SK-N-SH (cell line): ENCODE measurements at regions not wholly inside any gene's neighbourhood (a gene's known extent, or its start where the extent isn't known, plus 50 kb on each side); places are given as distances from the start of the nearest gene placed in this dataset.

Source experiments
- CTCF ChIA-PET: fragments of 300-600, 350-600 bp; formaldehyde crosslinking; extraction: SDS; loops from one replicate; lab custom pipeline; 2021; lab: Yijun Ruan, JAX
- POLR2A ChIA-PET: fragments of 350-600 bp; sonication (Branson Sonifier 250); formaldehyde crosslinking; extraction: SDS; loops from one replicate; lab custom pipeline; 2020; ENCODE audit warnings: antibody characterized with exemption, inconsistent platforms; lab: Yijun Ruan, JAX
- DNase-seq: peaks from one replicate; pipeline ENCODE4 v3.0.0; 2012
- H2AFZ ChIP-seq: fragments of 200-600 bp; sonication (generic); 2 replicates; pipeline ENCODE4 v1.8.1; 2016; ENCODE audit warnings: antibody characterized with exemption, mild to moderate bottlenecking, low read depth
- H3F3A ChIP-seq: fragments of 200-600 bp; sonication (generic); replicated peaks from 2 replicates; pipeline ENCODE3; 2016; ENCODE audit warnings: antibody characterized with exemption, mild to moderate bottlenecking; ENCODE audit not compliant: insufficient read depth
- H3K27ac ChIP-seq, 2 experiments: fragments of 200-500 bp in 1 of 2; fragments of 200-600 bp in 1 of 2; sonication (Bioruptor generic) in 1 of 2; sonication (generic), shearing (Covaris generic) in 1 of 2; 2 replicates each; pipeline versions ENCODE4 v1.5.1 to v1.6.1; 2014 to 2016; ENCODE audit warnings: low read depth in 2 of 2, inconsistent platforms in 1 of 2, low read length in 1 of 2, mild to moderate bottlenecking in 1 of 2, mixed read lengths in 1 of 2
- H3K27me3 ChIP-seq: fragments of 200-600 bp; sonication (generic), shearing (Covaris generic); 2 replicates; pipeline ENCODE4 v1.6.1; 2016; ENCODE audit warnings: mixed run types; ENCODE audit not compliant: insufficient read depth
- H3K36me3 ChIP-seq, 2 experiments: fragments of 200-500 bp in 1 of 2; fragments of 200-600 bp in 1 of 2; sonication (Bioruptor generic) in 1 of 2; sonication (generic) in 1 of 2; replicated peaks in 1 of 2; 2 replicates each; pipeline versions ENCODE3 to v1.5.1; 2014 to 2016; ENCODE audit warnings: low read length in 1 of 2, mild to moderate bottlenecking in 1 of 2; ENCODE audit not compliant: insufficient read depth in 2 of 2, control insufficient read depth in 1 of 2
- H3K4me1 ChIP-seq, 2 experiments: fragments of 200-500 bp in 1 of 2; fragments of 200-600 bp in 1 of 2; sonication (Bioruptor generic) in 1 of 2; sonication (generic), shearing (Covaris generic) in 1 of 2; 2 replicates each; pipeline versions ENCODE4 v1.5.1 to v1.6.1; 2014 to 2016; ENCODE audit warnings: low read depth in 1 of 2, low read length in 1 of 2, mixed run types in 1 of 2; ENCODE audit not compliant: insufficient read depth in 2 of 2, control insufficient read depth in 1 of 2
- H3K4me2 ChIP-seq: fragments of 200-600 bp; sonication (generic), shearing (Covaris generic); 2 replicates; pipeline ENCODE4 v1.6.1; 2017; ENCODE audit warnings: mixed run types
- H3K4me3 ChIP-seq, 2 experiments: fragments of 200-500 bp in 1 of 2; fragments of 200-600 bp in 1 of 2; sonication (Bioruptor generic) in 1 of 2; sonication (generic), shearing (Covaris generic) in 1 of 2; 2 replicates each; pipeline versions ENCODE4 v1.5.1 to v1.8.1; 2014 to 2016; ENCODE audit warnings: low read depth in 2 of 2, inconsistent platforms in 1 of 2, low read length in 1 of 2, mild to moderate bottlenecking in 1 of 2, mixed read lengths in 1 of 2, moderate library complexity in 1 of 2
- H3K79me2 ChIP-seq: fragments of 200-600 bp; sonication (generic); 2 replicates; pipeline ENCODE4 v1.8.1; 2017; ENCODE audit warnings: mild to moderate bottlenecking; ENCODE audit not compliant: insufficient read depth
- H3K9ac ChIP-seq: fragments of 200-600 bp; sonication (generic); 2 replicates; pipeline ENCODE4 v1.6.1; 2017; ENCODE audit warnings: mixed run types
- H3K9me2 ChIP-seq: fragments of 200-600 bp; sonication (generic); 2 replicates; pipeline ENCODE4 v1.6.1; 2017; ENCODE audit warnings: mixed run types
- H3K9me3 ChIP-seq: fragments of 200-600 bp; sonication (generic); 2 replicates; pipeline ENCODE4 v1.6.1; 2017; ENCODE audit warnings: mixed run types, mild to moderate bottlenecking, moderate library complexity
- H4K20me1 ChIP-seq: fragments of 200-600 bp; sonication (generic); 2 replicates; pipeline ENCODE4 v1.6.1; 2017; ENCODE audit warnings: mild to moderate bottlenecking, mixed run types; ENCODE audit not compliant: insufficient read depth
- ELF1 ChIP-seq: IDR thresholded peaks from 2 replicates; pipeline ENCODE4 v1.4.0; 2012
- EP300 ChIP-seq, 2 experiments: IDR thresholded peaks; 2 replicates each; pipeline versions ENCODE4 v1.4.0 to v1.6.1; 2012; ENCODE audit warnings: borderline replicate concordance in 1 of 2, low read depth in 1 of 2, low read length in 1 of 2
- EZH2phosphoT487 ChIP-seq: fragments of 200-600 bp; sonication (generic); IDR thresholded peaks from 2 replicates; pipeline ENCODE4 v1.6.1; 2017; ENCODE audit warnings: low read depth, mixed run types, mild to moderate bottlenecking, antibody characterized with exemption, moderate library complexity, borderline replicate concordance
- FOSL2 ChIP-seq: IDR thresholded peaks from 2 replicates; pipeline ENCODE4 v1.4.0; 2012; ENCODE audit warnings: low read depth, mild to moderate bottlenecking, moderate library complexity, borderline replicate concordance
- FOXJ3 ChIP-seq: sonication (generic); formaldehyde crosslinking; IDR thresholded peaks from 2 replicates; pipeline ENCODE4 v1.5.1; 2020; ENCODE audit warnings: mild to moderate bottlenecking, missing genetic modification reagents
- FOXM1 ChIP-seq: IDR thresholded peaks from 2 replicates; pipeline ENCODE4 v1.4.0; 2012; ENCODE audit warnings: low read depth, mild to moderate bottlenecking
- GATA2 ChIP-seq: sonication (generic); formaldehyde crosslinking; IDR thresholded peaks from 2 replicates; pipeline ENCODE4 v1.5.0; 2020; ENCODE audit warnings: mild to moderate bottlenecking, missing genetic modification reagents
- MEF2A ChIP-seq: IDR thresholded peaks from 2 replicates; pipeline ENCODE4 v1.4.0; 2012; ENCODE audit warnings: low read depth, borderline replicate concordance
- MXI1 ChIP-seq: IDR thresholded peaks from 2 replicates; pipeline ENCODE4 v1.6.1; 2012; ENCODE audit warnings: mild to moderate bottlenecking, low read depth, low read length, improper control_type of control experiment
- RFX5 ChIP-seq: IDR thresholded peaks from 2 replicates; pipeline ENCODE4 v1.6.1; 2012; ENCODE audit warnings: mild to moderate bottlenecking, improper control_type of control experiment, low read length
- RXRA ChIP-seq: IDR thresholded peaks from 2 replicates; pipeline ENCODE4 v1.4.0; 2012; ENCODE audit warnings: low read depth, mild to moderate bottlenecking, borderline replicate concordance
- SIN3A ChIP-seq: IDR thresholded peaks from 2 replicates; pipeline ENCODE4 v1.6.1; 2012; ENCODE audit warnings: low read depth, mild to moderate bottlenecking, low read length, moderate library complexity, borderline replicate concordance
- SMC3 ChIP-seq: IDR thresholded peaks from 2 replicates; pipeline ENCODE4 v1.6.1; 2012; ENCODE audit warnings: low read depth, low read length, improper control_type of control experiment
- TAF1 ChIP-seq: IDR thresholded peaks from 2 replicates; pipeline ENCODE4 v1.6.1; 2012; ENCODE audit warnings: low read depth, mild to moderate bottlenecking, low read length, moderate library complexity, borderline replicate concordance
- TCF12 ChIP-seq: IDR thresholded peaks from 2 replicates; pipeline ENCODE4 v1.4.0; 2012
- TEAD4 ChIP-seq: IDR thresholded peaks from 2 replicates; pipeline ENCODE4 v1.4.0; 2012; ENCODE audit warnings: mild to moderate bottlenecking, borderline replicate concordance; ENCODE audit not compliant: insufficient read depth
- YY1 ChIP-seq: IDR thresholded peaks from 2 replicates; pipeline ENCODE4 v1.4.0; 2012; ENCODE audit warnings: low read depth, mild to moderate bottlenecking
- WGBS: methylation state at CpG from one replicate; pipeline ENCODE4 v1.1.6; 2017; ENCODE audit warnings: low lambda C conversion rate; 5-methylcytosine and 5-hydroxymethylcytosine counted together
- TF ChIP-seq, protein P1 (sequence below): fragments of 150-350 bp; IDR thresholded peaks from 2 replicates; pipeline ENCODE4 v1.6.1; 2017; ENCODE audit warnings: antibody characterized with exemption, low read length, low read depth, borderline replicate concordance
- TF ChIP-seq, protein P2 (sequence below): IDR thresholded peaks from 2 replicates; pipeline ENCODE4 v1.6.1; 2012; ENCODE audit warnings: mild to moderate bottlenecking, low read depth, low read length, moderate library complexity
- TF ChIP-seq, protein P3 (sequence below): IDR thresholded peaks from 2 replicates; pipeline ENCODE4 v1.4.0; 2012; ENCODE audit warnings: low read depth

DNA sequence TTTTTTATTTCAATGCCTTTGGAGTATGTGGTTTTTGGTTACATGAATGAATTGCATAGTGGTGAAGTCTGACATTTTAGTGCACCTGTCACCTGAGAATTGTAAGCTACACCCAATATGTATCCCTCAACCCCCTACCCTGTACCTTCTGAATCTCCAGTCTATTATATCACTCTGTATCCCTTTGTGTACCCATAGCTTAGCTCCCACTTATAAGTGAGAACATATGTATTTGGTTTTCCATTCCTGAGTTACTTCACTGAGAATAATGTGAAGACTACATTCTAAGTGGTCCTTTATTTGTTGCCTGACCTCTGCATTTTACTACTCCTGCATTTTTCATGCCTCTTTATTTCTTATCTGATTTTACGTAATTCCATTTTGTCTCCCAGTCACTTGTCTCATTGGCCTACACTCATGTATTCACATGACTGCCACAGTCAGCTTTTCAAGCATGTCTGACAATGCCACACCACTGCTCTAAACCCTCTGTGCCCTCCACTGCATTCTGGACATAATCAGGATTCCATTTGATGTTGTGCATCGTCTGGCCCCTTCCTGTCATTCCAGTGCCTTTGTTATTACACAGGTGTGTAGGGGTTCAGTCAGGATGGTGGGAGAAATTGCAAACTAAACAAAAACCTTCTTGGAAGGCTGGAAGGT is 1325.5 kb downstream of the XPNPEP1 start:
- H3K27ac ChIP-seq: no peak overlapping the region
- no peaks in the 10 kb centered on the region for H3K9me2 ChIP-seq
- H2AFZ ChIP-seq: no peak overlapping the region
- POLR2A ChIA-PET: no interaction called here
- CTCF ChIA-PET: no interaction called here
- H3K79me2 ChIP-seq: no peaks in the 10 kb centered on the region
- no peak overlapping the region for H3K9ac ChIP-seq
- H3K4me1 ChIP-seq: peaks cover 6 to 7% of the 10 kb centered on the region in 2 experiments; a peak in 3 of 4 replicates
- no peaks in the 10 kb centered on the region for H4K20me1 ChIP-seq
- no peaks in the 10 kb centered on the region for H3K36me3 ChIP-seq
- H3K27me3 ChIP-seq: no peaks in the 10 kb centered on the region
- no peak for DNase-seq
- H3F3A ChIP-seq: no peaks in the 10 kb centered on the region
- no peak overlapping the region for H3K4me3 ChIP-seq
- 35% methylated on average over 2 of the region's 2 CpGs for WGBS
- H3K9me3 ChIP-seq: no peaks in the 10 kb centered on the region
- TF ChIP-seq MEF2A (no peak), FOXM1 (no peak), SMC3 (no peak), FOXJ3 (CRISPR knock-in tag) (no peak), FOSL2 (no peak), EZH2phosphoT487 (no peak), RXRA (no peak), SIN3A (no peak), MXI1 (no peak), GATA2 (CRISPR knock-in tag) (no peak), TAF1 (no peak), TCF12 (no peak), ELF1 (no peak), YY1 (no peak), EP300 (IDR thresholded peaks at IDR 0.05; ENCODE audit: borderline replicate concordance in 1 of 2, low read depth in 1 of 2, low read length in 1 of 2) (no peak), RFX5 (no peak), TEAD4 (no peak)
- TF ChIP-seq, protein P1, sequence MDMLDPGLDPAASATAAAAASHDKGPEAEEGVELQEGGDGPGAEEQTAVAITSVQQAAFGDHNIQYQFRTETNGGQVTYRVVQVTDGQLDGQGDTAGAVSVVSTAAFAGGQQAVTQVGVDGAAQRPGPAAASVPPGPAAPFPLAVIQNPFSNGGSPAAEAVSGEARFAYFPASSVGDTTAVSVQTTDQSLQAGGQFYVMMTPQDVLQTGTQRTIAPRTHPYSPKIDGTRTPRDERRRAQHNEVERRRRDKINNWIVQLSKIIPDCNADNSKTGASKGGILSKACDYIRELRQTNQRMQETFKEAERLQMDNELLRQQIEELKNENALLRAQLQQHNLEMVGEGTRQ: no peak
- TF ChIP-seq, protein P2, sequence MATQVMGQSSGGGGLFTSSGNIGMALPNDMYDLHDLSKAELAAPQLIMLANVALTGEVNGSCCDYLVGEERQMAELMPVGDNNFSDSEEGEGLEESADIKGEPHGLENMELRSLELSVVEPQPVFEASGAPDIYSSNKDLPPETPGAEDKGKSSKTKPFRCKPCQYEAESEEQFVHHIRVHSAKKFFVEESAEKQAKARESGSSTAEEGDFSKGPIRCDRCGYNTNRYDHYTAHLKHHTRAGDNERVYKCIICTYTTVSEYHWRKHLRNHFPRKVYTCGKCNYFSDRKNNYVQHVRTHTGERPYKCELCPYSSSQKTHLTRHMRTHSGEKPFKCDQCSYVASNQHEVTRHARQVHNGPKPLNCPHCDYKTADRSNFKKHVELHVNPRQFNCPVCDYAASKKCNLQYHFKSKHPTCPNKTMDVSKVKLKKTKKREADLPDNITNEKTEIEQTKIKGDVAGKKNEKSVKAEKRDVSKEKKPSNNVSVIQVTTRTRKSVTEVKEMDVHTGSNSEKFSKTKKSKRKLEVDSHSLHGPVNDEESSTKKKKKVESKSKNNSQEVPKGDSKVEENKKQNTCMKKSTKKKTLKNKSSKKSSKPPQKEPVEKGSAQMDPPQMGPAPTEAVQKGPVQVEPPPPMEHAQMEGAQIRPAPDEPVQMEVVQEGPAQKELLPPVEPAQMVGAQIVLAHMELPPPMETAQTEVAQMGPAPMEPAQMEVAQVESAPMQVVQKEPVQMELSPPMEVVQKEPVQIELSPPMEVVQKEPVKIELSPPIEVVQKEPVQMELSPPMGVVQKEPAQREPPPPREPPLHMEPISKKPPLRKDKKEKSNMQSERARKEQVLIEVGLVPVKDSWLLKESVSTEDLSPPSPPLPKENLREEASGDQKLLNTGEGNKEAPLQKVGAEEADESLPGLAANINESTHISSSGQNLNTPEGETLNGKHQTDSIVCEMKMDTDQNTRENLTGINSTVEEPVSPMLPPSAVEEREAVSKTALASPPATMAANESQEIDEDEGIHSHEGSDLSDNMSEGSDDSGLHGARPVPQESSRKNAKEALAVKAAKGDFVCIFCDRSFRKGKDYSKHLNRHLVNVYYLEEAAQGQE: no peak
- TF ChIP-seq, protein P3, sequence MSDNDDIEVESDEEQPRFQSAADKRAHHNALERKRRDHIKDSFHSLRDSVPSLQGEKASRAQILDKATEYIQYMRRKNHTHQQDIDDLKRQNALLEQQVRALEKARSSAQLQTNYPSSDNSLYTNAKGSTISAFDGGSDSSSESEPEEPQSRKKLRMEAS: no peak
- TF ChIP-seq, all 33 proteins: peak for 0
- H3K4me2 ChIP-seq: no peak overlapping the region
